Glomerular endothelial cell (primary cell): ENCODE measurements at regions not wholly inside any gene's neighbourhood (a gene's known extent, or its start where the extent isn't known, plus 50 kb on each side); places are given as distances from the start of the nearest gene placed in this dataset.
"Not testable (repeated sequence)": the region's sequence is repeated elsewhere in the genome, so short reads cannot be mapped to it uniquely, and the experiment has no call there.

Experiments used
- DNase-seq: peaks from one replicate; pipeline ENCODE4 v3.0.0-alpha.2; 2011; ENCODE audit warnings: low read depth, low spot score; ENCODE audit errors: extremely low read depth

DNA sequence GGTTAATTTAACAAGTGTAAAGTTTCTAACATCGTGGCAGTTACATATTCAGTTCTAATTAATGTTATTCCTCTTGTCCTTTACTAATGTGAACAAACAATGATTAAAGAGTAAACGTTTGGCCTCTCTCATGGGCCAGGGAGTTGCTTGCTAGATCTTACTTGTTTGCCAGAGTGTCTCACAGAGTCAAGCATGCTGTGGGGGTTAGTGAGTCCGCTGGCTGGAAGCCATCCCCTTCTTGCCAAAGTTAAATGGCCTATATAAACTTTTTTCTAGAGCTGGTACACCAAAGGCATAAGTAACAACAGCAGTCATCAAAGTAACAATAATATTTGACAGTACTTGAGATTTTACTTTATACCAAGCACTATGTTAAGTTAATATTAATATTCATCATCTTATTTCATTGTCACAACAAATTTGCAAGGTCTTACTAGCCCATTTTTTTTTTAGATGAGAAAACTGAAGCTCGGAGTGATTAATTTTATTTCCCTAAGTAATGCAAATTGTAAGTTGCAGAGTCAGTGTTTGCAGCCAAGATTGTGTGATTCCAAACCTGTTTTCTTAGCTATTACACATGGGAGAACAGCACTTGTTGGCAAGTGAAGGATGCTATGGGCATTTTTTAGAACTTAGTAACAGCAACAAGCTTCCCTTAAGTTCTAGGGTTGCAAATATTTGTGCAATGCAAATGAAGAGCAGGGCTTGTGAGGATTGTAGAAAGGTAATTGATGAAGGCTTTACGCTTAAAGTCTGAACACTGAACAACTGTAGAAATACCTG, 224.5 kb downstream of the RFPL4B start:
- DNase-seq = no peak

DNA sequence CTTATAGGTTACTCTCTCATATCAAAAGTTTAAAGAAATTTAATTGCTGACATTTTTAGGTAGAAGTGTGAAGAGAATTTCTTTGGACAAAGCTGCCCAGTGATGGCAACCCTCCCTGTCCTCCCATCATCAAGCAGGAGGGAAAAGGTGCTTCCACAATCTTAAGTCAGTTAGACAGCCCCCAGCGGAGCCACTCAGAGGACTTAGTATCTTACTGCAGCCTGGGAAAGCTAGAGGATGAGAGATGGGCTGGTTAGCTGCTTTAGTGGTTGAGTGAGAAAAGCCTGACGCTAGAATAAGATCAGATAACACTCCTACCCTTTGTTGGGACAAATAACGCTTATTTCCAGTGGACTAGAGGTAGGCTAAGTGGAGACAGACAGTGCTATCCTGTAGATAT, 227.1 kb downstream of the RFPL4B start:
- no peak for DNase-seq

DNA sequence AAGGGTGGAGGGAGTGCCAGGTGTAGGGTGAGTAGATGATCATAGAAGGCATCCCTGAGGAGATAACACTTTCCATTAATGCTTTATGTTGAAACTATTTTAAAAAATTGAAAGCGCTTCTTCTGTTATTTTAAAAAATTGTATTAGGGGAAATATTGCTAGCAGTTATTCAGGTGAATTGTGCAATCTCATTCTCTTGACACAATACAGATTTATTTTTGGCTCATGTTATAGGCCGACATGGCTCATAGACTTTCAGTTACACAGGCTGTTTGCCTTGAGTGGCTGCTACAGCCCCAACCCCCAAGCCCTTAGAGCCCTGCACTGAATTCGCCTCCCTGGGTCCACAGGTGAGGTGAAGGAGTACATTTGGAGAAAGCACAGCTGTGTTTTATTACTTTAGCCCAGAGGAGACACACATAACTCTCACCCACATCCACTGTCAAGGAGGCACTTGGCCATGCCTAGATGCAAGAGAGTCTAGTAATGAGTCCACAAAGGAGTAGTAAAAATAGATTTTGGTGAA, 228.2 kb downstream of the RFPL4B start:
- DNase-seq = no peak

DNA sequence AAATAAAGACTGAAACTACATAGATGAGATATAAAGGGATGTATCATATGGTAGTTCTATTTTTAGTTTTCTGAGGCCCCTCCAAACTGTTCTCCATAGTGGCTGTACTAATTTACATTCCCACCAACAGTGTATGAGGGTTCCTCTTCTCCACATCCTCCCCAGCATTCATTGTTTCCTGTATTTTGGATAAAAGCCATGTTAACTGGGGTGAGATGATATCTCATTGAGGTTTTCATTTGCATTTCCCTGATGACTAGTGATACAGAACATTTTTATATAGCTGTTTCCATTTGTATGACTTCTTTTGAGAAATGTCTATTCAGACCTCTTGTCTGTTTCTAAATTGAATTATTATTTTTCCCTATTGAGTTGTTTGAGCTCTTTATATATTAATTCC, 229.3 kb downstream of the RFPL4B start:
- DNase-seq = no peak

DNA sequence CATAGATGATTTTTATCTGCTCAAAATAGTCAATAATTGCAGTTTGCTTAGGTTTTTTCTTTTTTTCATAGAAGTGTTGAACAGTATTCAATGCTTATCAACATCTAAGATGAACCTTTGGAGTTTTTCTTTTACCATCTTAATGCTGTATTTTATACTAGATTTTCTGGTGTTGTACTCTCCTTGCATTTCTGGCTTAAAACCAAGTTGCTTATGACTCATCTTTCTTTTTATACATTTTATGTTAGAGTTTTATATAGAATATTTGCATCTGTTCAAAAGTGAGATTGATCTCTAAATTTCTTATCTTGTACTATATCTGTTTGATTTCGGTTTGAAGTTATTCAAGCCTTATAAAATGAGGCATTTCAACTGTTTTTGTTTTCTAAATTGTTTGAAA, 232.5 kb downstream of the RFPL4B start:
- DNase-seq = no peak

DNA sequence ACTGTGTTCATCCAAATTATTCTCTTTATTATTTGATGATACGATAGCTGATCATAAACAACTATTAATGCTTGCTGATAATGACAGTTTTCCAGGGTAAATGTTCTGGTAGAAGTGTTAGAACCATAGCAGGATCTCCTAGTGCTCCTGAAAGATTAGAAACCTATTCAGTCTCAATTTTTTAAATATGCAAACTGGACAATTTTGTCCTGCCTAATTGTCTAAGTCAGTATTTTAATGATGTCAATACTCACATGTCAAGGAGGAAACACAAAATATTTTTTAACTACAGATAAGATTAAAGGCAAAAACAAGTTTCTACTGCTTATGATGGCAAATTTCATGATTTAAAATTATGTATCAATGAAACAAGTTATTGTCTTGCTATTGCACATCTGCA, 233.9 kb downstream of the RFPL4B start:
- no peak for DNase-seq

DNA sequence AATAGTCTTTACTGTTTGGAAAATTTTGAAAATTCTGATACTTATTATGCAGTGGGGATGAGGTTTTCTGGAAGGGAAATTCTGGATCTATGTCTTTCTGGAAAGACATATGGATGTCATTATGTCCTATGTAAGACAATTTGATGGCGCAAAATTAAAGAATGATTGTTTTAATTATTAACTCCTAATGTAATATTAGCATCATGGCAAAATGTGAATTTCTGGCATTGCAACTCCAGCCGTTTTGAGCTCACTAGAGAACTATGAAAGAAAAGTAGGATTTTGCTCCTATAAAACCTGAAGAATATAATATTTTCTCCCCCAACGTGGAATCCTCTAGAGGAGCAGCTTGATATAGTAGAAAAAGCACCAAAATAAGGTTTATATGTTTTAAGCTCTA, 243.2 kb downstream of the RFPL4B start:
- DNase-seq = no peak

DNA sequence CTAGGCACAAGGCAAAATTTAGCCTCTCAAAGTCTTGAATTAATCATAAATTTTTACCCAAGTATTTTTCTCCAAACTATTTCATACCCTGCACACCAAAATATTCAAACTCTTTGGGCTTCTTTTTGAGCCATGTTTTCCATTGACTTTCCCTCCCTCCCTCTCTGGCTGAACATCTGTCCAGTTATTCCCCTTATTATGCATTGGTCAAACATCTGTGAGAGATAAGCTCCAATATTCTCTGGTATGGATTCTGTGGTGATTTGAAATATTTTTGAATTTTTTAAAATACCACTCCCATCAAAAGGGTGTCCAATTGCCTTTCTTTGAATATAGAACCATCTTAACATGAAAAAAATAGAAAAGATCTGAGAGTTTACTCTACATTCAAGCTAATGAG, 244.2 kb downstream of the RFPL4B start:
- DNase-seq = no peak

DNA sequence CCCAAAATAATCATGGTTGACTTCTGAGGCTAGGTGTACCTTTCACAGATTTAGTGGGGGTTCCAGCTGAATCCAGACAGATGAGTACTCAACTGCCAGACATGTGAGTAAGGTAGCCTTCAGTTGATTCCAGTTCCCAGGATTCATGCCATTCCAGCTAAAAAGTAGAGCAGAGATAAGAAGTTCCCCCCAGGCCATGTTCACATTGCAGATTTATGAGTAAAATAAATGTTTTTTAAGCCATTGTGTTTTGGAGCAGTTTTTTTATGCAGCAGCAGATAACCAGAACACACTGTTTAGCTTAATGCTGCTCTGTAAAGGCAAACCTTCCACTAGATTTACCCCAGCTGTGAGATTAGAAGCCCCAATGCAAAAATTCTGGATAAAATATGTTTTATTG, 245.0 kb downstream of the RFPL4B start:
- DNase-seq = no peak

DNA sequence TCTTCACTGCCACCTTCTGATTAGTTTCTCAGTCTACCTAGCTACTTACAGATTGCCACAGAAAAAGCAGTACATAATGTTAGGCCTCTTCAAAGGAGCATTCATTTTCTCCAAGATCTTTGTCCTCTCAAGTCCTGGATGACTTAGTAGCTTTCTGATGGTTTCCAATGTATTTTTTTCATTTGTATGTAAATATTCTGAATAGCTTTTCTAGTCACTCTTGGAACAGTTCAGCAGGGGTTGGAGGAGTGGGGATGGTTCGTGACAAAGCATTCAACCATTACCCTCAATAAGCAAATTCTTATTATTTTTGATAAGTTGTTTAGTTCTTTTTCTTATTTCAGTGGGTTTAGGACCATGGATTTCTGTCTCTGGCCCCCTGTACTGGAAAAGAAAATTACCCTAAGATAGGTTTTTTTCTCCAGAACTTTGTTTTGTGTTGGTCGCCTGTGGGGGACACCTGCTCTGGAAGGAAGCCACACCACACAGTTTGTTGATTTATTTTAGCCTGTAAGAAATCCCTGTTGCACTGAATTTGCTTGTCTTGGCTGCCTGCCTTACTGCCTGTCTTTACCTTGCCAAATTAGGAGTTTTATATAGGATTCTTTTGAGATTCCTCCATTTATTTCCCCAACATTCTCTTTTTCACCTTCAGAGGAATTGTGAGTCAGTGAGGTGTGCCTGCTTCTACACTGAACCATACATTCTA, 247.9 kb downstream of the RFPL4B start:
- no peak for DNase-seq

DNA sequence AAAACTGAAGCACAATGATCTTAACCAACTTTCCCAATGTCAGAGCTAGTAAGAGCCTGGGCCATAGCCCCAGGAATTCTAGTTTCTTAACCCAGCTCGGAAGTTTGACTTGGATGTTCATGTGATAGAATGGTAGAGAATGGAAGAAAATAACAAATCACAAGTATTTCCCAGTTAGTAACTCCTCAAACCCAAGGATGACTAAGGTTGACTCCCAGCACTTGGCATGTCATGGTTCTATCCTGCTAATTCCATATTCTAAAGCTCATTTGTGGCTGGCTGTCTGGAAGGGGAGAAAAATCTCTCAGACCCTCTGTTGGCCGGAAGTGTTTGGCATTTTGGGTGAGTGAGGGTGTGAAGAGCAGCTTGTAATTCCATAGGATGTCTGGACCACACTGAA, 248.7 kb downstream of the RFPL4B start:
- DNase-seq = no peak

DNA sequence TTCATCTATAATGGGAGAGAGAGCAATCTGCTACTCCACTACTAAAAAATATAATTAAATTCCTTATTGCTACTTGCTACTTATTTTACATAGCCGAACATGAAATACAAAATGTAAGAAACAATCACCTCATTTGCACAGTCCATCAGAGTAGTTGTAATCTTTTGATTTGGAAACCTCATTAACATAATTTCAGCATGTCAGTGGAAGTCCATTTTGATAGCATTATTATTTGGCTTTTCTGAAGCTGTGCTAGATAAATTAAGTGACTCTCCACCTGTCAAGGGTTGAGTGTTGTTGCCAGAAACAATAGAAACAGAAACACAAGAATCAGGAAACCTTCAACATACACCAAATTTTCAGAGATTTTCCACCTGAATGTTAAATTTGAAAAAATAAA, 250.0 kb downstream of the RFPL4B start:
- no peak for DNase-seq

DNA sequence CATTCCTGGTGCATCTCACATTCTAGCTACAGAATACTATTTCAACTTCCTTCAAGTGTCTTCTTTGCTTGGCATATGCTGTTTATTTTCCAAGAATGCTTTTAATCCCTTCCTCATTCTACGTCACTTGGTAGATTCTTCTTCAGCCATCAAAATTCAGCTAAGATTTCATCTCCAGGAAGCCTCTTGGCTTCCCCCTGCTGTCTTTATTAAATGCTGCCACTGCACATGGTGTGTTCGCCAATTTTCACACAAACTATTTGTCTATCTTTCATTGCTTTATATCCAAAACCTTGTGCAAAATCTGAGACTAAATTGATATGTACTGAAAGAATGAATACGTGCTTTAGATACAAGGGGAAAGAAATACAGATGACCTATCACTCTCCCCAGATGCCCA, 253.0 kb downstream of the RFPL4B start:
- no peak for DNase-seq

DNA sequence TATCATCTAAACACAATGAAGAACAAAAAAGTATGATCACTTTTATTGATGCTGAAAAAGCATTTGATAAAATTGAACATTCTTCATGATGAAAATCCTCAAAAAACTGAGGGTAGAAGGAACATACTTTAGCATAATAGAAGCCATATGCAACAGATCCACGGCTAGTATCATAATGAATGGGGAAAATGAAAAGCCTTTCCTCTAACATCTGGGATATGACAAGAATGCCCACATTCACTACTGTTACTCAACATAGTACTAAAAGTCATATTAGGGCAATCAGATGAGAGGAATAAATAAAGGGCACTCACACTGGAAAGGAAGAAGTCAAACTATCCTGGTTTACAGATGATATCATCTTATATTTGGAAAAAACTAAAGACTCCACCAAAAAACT, 256.6 kb downstream of the RFPL4B start:
- no peak for DNase-seq

DNA sequence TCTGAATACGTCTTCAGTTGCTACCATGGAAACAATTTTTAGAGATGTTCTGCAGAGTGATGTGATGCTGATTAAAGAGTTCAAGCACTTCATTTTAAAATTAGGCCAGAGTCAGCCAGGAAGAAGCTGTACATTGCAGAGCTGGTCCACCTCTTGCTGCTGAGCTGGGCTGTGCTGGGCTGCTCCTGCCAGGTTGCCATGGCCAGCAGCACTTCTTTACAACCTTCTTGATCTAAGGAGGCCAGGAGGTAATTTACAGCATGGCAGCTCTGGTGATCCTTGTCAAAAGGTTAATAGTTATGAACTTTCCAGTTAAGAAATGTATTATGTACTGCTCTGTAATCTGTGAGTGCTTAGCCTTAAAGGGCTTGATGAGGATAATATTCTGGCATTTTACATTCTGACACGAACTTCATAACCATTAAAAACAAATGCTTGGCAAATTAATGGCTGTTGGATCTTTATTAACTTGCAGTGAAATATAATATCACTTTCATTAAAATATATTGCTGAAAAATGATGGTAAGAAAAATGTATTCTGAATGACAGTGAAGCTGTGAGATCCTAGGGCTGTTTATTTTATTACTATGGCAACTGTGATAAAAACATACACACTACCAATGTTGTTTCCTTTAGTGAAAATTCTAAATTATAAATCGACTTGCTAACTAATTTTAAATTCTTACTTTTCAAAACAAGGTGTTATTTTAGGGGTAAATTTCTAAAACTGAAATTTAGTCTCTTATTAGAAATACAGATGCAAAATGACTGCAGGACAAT, 259.7 kb downstream of the RFPL4B start:
- DNase-seq = no peak

DNA sequence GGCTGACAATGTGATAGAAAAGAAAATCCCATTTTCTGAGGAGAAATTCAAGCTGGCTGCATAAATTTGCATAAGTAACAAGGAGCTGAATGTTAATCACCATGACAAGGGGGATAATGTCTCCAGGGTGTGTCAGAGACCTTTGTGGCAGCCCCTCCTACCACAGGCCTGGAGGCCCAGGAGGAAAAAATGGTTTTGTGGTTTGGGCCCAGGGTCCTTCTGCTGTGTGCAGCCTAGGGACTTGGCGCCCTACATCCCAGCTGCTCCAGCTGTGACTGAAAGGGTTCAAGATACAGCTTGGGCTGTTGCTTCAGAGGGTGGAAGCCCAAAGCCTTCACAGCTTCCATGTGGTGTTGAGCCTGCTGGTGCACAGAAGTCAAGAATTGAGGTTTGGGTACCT, 261.8 kb downstream of the RFPL4B start:
- not testable (repeated sequence) for DNase-seq

DNA sequence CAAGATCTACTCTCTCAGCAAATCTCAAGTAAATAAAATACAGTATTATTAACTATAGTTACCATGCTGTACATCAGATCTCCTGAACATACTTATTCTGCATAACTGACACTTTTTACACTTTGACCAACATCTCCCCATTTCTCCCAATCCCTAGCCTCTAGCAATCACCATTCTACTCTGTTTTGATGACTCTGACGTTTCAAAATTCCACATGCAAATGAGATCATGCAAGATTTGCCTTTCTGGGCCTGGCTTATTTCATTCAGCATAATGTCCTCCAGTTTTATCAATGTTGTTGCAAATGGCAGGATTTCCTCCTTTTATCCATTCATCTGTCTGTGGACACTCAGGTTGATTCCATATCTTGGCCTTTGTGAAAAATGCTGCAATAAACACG, 266.3 kb downstream of the RFPL4B start:
- DNase-seq = no peak

DNA sequence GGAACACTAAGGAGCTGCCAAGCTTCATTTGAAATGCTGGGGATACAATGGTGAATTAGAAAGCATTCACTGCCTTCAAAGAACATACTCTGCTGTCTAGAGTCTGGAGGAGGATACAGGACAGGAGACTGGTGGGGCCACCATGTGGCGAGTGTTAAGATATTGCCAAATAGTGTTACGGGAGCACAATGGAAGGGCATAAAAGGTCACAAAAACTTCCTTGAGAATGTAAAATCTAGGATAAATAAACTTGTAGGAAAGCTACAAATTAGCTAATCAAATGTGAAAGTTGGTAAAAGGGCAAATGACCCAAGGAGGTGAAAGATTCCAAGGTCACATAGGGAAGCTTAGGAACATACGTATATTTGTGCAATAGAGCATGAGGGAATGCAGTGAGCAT, 271.7 kb downstream of the RFPL4B start:
- DNase-seq = no peak

DNA sequence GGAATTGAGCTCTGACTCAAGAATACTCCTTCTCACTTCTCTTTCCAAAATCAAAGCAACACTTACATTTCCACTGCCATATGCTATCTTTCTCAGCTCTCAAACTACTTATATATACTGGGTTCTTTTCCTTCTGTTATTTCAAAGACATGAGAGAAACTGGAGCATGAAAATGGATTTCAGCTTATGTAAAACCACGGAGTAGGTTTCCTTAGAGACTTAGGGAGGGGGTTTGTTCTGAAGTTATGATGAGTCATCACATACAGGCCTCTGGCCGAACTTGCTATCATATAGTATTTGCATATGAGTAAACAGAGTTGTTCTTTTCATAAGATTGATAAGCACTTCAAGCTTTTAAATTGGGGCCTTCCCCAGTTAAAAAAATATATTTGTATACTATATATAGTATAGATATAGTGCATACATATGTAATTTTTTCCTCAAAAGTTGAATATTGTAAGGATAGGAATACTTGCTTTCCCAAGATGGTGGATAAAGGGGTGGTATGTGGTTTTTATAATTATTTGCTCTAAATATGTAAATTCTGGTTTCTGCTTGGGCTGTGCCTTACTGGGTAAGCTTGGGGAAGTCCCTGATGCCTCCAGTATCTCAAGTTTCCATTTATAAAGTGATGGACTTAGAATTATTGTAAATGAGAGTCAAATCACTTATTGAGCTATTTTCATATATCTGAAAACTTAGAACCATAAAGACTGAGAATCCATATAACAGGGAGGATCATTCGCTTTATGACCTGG, 273.9 kb downstream of the RFPL4B start:
- DNase-seq = no peak

DNA sequence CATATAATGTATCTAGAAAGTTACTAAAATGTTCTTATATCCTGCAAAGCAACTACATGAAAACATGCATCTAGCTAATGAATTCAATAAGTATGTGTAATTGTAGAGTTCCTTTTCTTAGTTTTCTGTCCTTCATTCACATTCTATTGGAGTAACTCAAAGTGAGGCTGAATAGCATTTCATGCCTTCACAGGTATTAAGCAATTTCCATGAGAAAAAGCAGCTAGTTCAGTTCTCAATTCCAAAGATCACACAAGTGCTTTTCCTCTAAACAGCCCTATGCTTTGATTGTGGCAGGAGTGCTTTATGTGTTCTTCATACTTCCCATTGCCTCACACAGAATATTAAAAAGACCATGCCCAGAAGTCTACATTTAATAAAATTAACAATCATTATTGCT, 274.9 kb downstream of the RFPL4B start:
- DNase-seq = no peak
